ENCODE measurements at regions not wholly inside any gene's neighbourhood (a gene's known extent, or its start where the extent isn't known, plus 50 kb on each side); places are given as distances from the start of the nearest gene placed in this dataset.

- H3K36me3 ChIP-seq (ENCODE audit: insufficient read depth, low read length): no peaks in the 10 kb centered on the region
- H3K27me3 Mint-ChIP-seq: no peaks in the 10 kb centered on the region
- no peak for DNase-seq
- no peak overlapping the region for H3K4me3 ChIP-seq (ENCODE audit: low read length in 2 of 2)
- POLR2A ChIA-PET (ENCODE audit: partially characterized antibody): no interaction called here
- peaks cover 2 to 8% (median 5%) of the 10 kb centered on the region in 8 donors for H3K9me3 Mint-ChIP-seq
- H3K27ac ChIP-seq (ENCODE audit: low read depth, low read length): no peak overlapping the region
- H3K9me3 ChIP-seq (ENCODE audit: control insufficient read depth in 1 of 2, low read length in 2 of 2): no peaks in the 10 kb centered on the region
- no peaks in the 10 kb centered on the region for H3K4me1 ChIP-seq (ENCODE audit: insufficient read depth, low read length)
- no peak overlapping the region for H3K4me3 Mint-ChIP-seq
- intact Hi-C loops (cut with micrococcal nuclease): no loop called here
- H3K27ac Mint-ChIP-seq: no peak overlapping the region
- no peaks in the 10 kb centered on the region for H3K36me3 Mint-ChIP-seq
- CTCF ChIA-PET (ENCODE audit: partially characterized antibody): no interaction called here
- no peaks in the 10 kb centered on the region for H3K4me1 Mint-ChIP-seq
- H3K27me3 ChIP-seq (ENCODE audit: insufficient read depth, low read length): no peaks in the 10 kb centered on the region
Measured at GRCh38 chr4:31059753-31060522, 339.8 kb downstream of the PCDH7 start.

- no peaks in the 10 kb centered on the region for H3K27me3 ChIP-seq (ENCODE audit: insufficient read depth, low read length)
- no peaks in the 10 kb centered on the region for H3K9me3 ChIP-seq (ENCODE audit: control insufficient read depth in 1 of 2, low read length in 2 of 2)
- H3K4me1 ChIP-seq (ENCODE audit: insufficient read depth, low read length): no peaks in the 10 kb centered on the region
- Mint-ChIP-seq H3K27me3 (no peaks in the 10 kb centered on the region), H3K4me1 (no peaks in the 10 kb centered on the region), H3K27ac (no peak overlapping the region), H3K4me3 (no peak overlapping the region), H3K36me3 (no peaks in the 10 kb centered on the region), H3K9me3 (peaks cover 0 to 12% (median 3%) of the 10 kb centered on the region in 8 donors)
- intact Hi-C loops (cut with micrococcal nuclease): no loop called here
- no peak overlapping the region for H3K4me3 ChIP-seq (ENCODE audit: low read length in 2 of 2)
- CTCF ChIA-PET (ENCODE audit: partially characterized antibody): no interaction called here
- no peak for DNase-seq
- no peaks in the 10 kb centered on the region for H3K36me3 ChIP-seq (ENCODE audit: insufficient read depth, low read length)
- POLR2A ChIA-PET (ENCODE audit: partially characterized antibody): no interaction called here
- no peak overlapping the region for H3K27ac ChIP-seq (ENCODE audit: low read depth, low read length)
Measured at GRCh38 chr4:31065086-31065485, 344.9 kb downstream of the PCDH7 start.

- DNase-seq: no peak
- H3K27me3 Mint-ChIP-seq: no peaks in the 10 kb centered on the region
- intact Hi-C loops (cut with micrococcal nuclease): no loop called here
- no peaks in the 10 kb centered on the region for H3K4me1 Mint-ChIP-seq
- H3K36me3 ChIP-seq (ENCODE audit: insufficient read depth, low read length): no peaks in the 10 kb centered on the region
- no peaks in the 10 kb centered on the region for H3K27me3 ChIP-seq (ENCODE audit: insufficient read depth, low read length)
- ChIA-PET CTCF (ENCODE audit: partially characterized antibody) (no interaction called here), POLR2A (ENCODE audit: partially characterized antibody) (no interaction called here)
- H3K27ac ChIP-seq (ENCODE audit: low read depth, low read length): no peak overlapping the region
- H3K4me1 ChIP-seq (ENCODE audit: insufficient read depth, low read length): no peaks in the 10 kb centered on the region
- no peaks in the 10 kb centered on the region for H3K36me3 Mint-ChIP-seq
- H3K9me3 ChIP-seq (ENCODE audit: control insufficient read depth in 1 of 2, low read length in 2 of 2): no peaks in the 10 kb centered on the region
- H3K4me3 Mint-ChIP-seq: no peak overlapping the region
- H3K9me3 Mint-ChIP-seq: peaks cover 0 to 18% (median 2%) of the 10 kb centered on the region in 8 donors
- H3K4me3 ChIP-seq (ENCODE audit: low read length in 2 of 2): no peak overlapping the region
- no peak overlapping the region for H3K27ac Mint-ChIP-seq
Measured at GRCh38 chr4:31068257-31069075, 348.3 kb downstream of the PCDH7 start.

GRCh38 chr4:31069151-31069550 lies 349.0 kb downstream of the PCDH7 start:
- CTCF ChIA-PET (ENCODE audit: partially characterized antibody): no interaction called here
- intact Hi-C loops (cut with micrococcal nuclease): no loop called here
- no peak overlapping the region for H3K27ac ChIP-seq (ENCODE audit: low read depth, low read length)
- no peak for DNase-seq
- Mint-ChIP-seq H3K9me3 (peaks cover 0 to 18% (median 2%) of the 10 kb centered on the region in 8 donors), H3K4me1 (no peaks in the 10 kb centered on the region), H3K27me3 (no peaks in the 10 kb centered on the region), H3K36me3 (no peaks in the 10 kb centered on the region), H3K4me3 (no peak overlapping the region), H3K27ac (no peak overlapping the region)
- H3K9me3 ChIP-seq (ENCODE audit: control insufficient read depth in 1 of 2, low read length in 2 of 2): no peaks in the 10 kb centered on the region
- POLR2A ChIA-PET (ENCODE audit: partially characterized antibody): no interaction called here
- H3K4me3 ChIP-seq (ENCODE audit: low read length in 2 of 2): no peak overlapping the region
- no peaks in the 10 kb centered on the region for H3K4me1 ChIP-seq (ENCODE audit: insufficient read depth, low read length)
- H3K27me3 ChIP-seq (ENCODE audit: insufficient read depth, low read length): no peaks in the 10 kb centered on the region
- no peaks in the 10 kb centered on the region for H3K36me3 ChIP-seq (ENCODE audit: insufficient read depth, low read length)

GRCh38 chr4:31071508-31072486 lies 351.6 kb downstream of the PCDH7 start:
- no peak overlapping the region for H3K27ac Mint-ChIP-seq
- intact Hi-C loops (cut with micrococcal nuclease): no loop called here
- H3K4me3 Mint-ChIP-seq: no peak overlapping the region

GRCh38 chr4:31075969-31076368 lies 355.8 kb downstream of the PCDH7 start:
- no peak overlapping the region for H3K27ac ChIP-seq (ENCODE audit: low read depth, low read length)
- POLR2A ChIA-PET (ENCODE audit: partially characterized antibody): no interaction called here
- H3K4me1 Mint-ChIP-seq: no peaks in the 10 kb centered on the region
- H3K9me3 Mint-ChIP-seq: peaks cover 2 to 8% (median 4%) of the 10 kb centered on the region in 8 donors
- no peaks in the 10 kb centered on the region for H3K36me3 Mint-ChIP-seq
- intact Hi-C loops (cut with micrococcal nuclease): no loop called here
- no peaks in the 10 kb centered on the region for H3K9me3 ChIP-seq (ENCODE audit: control insufficient read depth in 1 of 2, low read length in 2 of 2)
- CTCF ChIA-PET (ENCODE audit: partially characterized antibody): no interaction called here
- H3K27ac Mint-ChIP-seq: no peak overlapping the region
- H3K4me3 ChIP-seq (ENCODE audit: low read length in 2 of 2): no peak overlapping the region
- no peaks in the 10 kb centered on the region for H3K36me3 ChIP-seq (ENCODE audit: insufficient read depth, low read length)
- H3K27me3 Mint-ChIP-seq: no peaks in the 10 kb centered on the region
- DNase-seq: no peak
- no peaks in the 10 kb centered on the region for H3K27me3 ChIP-seq (ENCODE audit: insufficient read depth, low read length)
- H3K4me1 ChIP-seq (ENCODE audit: insufficient read depth, low read length): no peaks in the 10 kb centered on the region
- no peak overlapping the region for H3K4me3 Mint-ChIP-seq

More at GRCh38 chr4:31071508-31072486, 351.6 kb downstream of the PCDH7 start:
- H3K9me3 ChIP-seq (ENCODE audit: control insufficient read depth in 1 of 2, low read length in 2 of 2): no peaks in the 10 kb centered on the region
- H3K36me3 ChIP-seq (ENCODE audit: insufficient read depth, low read length): no peaks in the 10 kb centered on the region
- ChIA-PET CTCF (ENCODE audit: partially characterized antibody) (no interaction called here), POLR2A (ENCODE audit: partially characterized antibody) (no interaction called here)
- H3K4me1 ChIP-seq (ENCODE audit: insufficient read depth, low read length): no peaks in the 10 kb centered on the region
- Mint-ChIP-seq H3K9me3 (peaks cover 0 to 11% (median 3%) of the 10 kb centered on the region in 8 donors), H3K36me3 (no peaks in the 10 kb centered on the region), H3K4me1 (no peaks in the 10 kb centered on the region), H3K27me3 (no peaks in the 10 kb centered on the region)
- no peak overlapping the region for H3K27ac ChIP-seq (ENCODE audit: low read depth, low read length)
- no peak for DNase-seq
- H3K27me3 ChIP-seq (ENCODE audit: insufficient read depth, low read length): no peaks in the 10 kb centered on the region
- no peak overlapping the region for H3K4me3 ChIP-seq (ENCODE audit: low read length in 2 of 2)

GRCh38 chr4:31078661-31079060 lies 358.5 kb downstream of the PCDH7 start:
- Mint-ChIP-seq H3K9me3 (peaks cover 0 to 8% (median 4%) of the 10 kb centered on the region in 8 donors), H3K27me3 (no peaks in the 10 kb centered on the region), H3K4me3 (no peak overlapping the region), H3K36me3 (no peaks in the 10 kb centered on the region), H3K27ac (no peak overlapping the region), H3K4me1 (no peaks in the 10 kb centered on the region)
- H3K4me3 ChIP-seq (ENCODE audit: low read length in 2 of 2): no peak overlapping the region
- H3K4me1 ChIP-seq (ENCODE audit: insufficient read depth, low read length): no peaks in the 10 kb centered on the region
- no peak overlapping the region for H3K27ac ChIP-seq (ENCODE audit: low read depth, low read length)
- intact Hi-C loops (cut with micrococcal nuclease): no loop called here
- no peaks in the 10 kb centered on the region for H3K27me3 ChIP-seq (ENCODE audit: insufficient read depth, low read length)
- ChIA-PET CTCF (ENCODE audit: partially characterized antibody) (no interaction called here), POLR2A (ENCODE audit: partially characterized antibody) (no interaction called here)
- no peak for DNase-seq
- H3K36me3 ChIP-seq (ENCODE audit: insufficient read depth, low read length): no peaks in the 10 kb centered on the region
- H3K9me3 ChIP-seq (ENCODE audit: control insufficient read depth in 1 of 2, low read length in 2 of 2): no peaks in the 10 kb centered on the region
